ENCODE measurements at regions not wholly inside any gene's neighbourhood (a gene's known extent, or its start where the extent isn't known, plus 50 kb on each side); places are given as distances from the start of the nearest gene placed in this dataset.
"Not testable (repeated sequence)": the region's sequence is repeated elsewhere in the genome, so short reads cannot be mapped to it uniquely, and the experiment has no call there.

DNA sequence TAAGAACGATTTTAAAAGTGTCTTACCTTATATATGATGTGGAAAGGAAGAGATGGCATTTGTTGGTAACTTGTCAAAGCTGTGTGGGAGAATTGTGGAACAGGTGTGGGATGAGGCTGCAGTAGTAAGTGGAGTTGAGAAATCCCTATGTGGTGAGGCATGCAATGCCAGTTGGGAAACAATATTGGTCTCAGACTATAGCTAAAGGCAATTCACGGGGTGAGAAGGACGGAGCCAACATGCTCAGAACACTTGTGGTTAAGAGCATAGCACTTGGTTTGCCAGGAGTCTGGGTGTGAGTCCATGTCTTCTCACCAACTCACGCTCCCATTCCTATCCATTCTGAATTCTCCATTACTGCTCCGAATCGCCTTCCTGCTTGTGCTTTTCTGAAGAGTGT lies 615.6 kb upstream of the ADAMTS9 start:
- DNase-seq = no peak

DNA sequence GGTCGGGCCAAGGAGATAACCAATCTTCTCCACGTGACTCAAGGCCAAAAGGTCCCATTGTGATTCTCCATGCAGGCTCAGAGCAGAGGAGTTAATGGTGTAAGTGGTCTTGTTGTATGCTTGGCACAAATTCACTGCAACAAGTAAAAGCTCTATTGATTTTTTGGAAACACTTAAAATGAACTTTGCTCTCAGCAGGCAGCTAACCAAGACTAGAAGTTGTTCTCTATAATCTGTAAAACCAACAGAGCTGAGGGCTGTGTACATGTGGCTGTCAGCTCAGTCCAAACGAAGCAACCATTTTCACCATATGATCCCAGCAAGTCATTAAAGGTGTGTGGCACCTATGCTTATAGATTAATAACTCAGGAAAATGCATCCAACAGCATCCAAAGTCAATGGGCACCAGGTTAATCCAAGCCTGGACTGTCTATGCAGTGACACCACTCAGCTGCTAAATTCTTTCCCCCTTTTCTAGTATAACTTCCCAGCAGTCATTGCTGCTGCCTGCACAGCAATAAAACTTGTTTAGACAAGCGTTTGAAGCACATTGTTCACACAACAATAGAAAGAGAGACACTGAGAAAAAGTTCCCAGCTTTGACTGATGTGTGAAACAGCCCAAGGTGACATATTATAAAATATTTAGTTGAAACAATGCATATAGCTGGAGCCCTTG lies 603.8 kb upstream of the ADAMTS9 start:
- no peak for DNase-seq

DNA sequence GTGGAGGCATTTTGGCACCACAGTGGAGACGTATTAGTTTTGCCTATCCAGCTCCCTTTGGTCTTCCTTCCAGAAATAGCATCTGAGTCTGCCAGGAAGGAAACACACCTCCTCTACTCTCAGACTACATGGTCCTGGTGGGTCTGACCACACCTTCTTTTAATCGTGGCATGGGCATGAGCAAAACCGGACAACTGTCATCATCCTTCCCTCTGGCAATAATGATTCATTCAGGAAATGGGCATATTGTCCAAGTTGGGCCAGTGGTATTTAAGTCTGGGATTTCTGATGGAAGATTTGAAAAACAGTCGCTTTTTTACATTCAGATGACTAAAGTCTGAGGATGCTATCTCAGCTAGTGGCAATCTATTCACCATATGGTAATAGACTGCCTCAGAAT lies 601.0 kb upstream of the ADAMTS9 start:
- no peak for DNase-seq

DNA sequence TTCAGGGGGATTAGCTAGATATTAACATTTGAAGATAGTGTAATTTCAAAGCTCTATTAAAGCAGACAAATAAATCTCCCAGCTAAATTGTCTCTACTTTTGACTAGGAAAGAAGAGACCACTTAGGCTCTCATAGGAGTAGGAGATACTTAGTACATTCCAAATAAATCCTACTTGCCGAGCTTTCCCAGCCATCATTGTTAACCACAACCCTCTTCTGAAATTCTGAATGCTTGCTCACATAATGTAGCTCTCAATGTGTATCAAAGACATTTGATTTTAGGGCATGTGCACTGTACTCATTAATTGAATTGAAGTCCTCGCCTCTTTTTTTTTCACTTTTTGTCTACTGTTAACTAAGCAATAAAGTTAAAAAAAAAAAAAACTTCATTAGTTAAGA lies 598.2 kb upstream of the ADAMTS9 start:
- DNase-seq = no peak

DNA sequence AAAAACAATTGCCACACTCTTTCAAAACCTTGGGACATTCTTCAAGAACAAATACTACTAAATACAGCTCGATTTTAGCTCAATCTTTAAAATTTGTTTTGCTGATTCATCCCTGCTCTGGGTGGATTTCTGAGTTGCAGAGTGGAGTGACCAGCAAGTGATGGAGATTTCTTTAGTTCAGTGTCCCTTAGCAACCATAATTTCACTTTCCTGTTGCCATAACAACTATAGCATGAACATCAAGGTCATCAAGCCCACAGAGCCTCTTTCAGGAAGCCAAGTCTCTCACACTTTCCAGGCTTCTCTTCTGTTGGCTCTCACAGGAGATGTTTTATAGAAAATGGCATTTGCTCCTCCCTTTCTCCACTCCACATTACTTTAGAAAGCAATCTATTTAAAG lies 597.2 kb upstream of the ADAMTS9 start:
- no peak for DNase-seq

DNA sequence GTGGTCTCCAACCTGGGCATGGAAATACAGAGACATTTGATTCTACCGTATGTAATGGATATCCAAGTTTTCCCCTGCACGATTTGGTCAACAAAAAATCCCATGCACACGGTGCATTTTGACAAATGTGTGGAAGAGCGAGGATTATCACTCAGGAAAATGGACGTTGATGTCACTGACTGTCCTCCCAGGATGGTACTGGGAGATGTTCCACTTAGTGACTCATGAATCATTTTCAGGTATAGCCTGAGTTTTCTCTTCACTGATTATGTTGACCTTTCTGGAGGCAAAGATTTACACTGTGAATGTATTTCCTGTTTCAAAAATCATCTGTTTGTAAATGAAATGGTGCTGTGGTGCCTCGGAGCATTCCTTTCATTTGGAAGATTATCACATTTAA lies 596.7 kb upstream of the ADAMTS9 start:
- DNase-seq = no peak

DNA sequence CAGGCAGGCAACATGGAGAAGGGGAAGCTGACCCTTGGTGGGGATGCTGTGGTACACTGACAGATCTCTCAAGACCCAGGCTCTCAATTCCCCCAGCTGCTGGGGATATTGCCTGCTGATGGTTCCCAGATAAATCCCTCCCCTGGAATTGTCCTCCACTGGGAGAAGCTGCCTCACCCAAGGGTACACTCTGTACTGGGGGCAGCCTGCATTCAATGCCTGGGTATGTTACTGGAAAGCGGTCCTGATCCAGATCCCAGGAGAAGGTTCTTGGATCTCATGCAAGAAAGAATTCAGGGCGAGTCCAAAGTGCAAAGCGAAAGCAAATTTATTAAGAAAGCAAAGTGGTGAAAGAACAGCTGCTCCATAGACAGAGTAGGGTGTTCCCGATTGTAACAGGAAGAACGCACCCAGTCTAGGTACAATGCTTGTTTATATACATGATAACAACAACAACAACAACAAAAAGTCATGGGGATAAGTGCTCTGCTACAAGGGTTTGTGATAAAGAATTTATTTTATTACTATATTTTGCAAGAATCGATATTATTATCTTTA lies 591.5 kb upstream of the ADAMTS9 start:
- DNase-seq = no peak

DNA sequence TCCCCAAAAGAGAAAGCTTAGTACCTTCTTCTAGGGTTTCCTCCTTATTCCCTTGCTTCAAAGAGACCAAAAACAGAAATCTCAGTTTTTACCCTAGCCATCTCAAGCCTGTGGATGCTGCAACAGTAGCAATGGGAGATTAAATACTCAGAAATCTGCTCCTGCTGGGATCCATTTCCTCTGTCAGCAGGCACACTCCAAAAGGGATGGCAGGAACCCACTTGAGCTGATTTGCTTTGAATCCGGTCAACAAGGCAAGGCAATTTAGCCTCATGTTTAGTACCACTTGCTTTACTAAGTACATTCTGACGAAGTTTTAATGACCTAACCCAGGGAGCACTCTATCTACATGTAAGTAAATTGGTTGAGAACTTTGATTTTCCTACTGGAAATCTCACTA lies 590.0 kb upstream of the ADAMTS9 start:
- no peak for DNase-seq

DNA sequence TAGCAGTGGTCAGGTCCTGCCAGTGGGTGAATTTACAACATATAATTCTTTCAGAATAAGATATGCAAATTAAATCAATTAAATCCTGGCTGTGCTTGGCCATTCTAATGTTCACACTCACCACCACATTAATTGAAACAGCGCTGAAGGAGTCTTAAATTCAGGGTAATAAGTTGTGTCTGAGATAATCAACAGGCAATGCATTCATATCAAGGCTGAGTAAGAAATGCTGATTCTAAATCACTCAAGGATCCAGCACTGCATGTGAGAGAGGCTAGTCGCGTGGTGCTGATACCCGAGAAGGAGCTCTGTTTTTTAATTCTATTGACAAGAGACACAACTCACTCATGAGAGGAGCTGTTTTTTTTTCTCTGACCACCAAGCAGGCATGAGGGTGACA lies 588.8 kb upstream of the ADAMTS9 start:
- DNase-seq = no peak

DNA sequence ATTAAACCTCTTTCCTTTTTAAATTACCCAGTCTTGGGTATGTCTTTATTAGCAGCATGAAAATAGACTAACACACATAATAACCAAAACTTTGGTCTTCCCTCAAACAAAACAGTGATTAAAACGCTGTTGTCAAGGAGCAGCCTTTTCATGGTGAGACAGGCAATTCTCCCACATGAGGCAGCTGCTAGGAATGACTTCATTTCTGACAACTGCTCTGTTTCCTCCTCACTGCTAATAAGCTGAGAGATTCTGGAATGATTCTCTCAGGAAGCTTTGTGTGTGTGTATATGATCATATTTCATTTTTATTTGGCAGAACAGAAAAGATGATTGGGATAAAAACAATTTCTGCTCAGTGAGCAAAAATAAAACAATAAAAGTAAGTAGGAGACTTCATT lies 580.6 kb upstream of the ADAMTS9 start:
- DNase-seq = no peak

DNA sequence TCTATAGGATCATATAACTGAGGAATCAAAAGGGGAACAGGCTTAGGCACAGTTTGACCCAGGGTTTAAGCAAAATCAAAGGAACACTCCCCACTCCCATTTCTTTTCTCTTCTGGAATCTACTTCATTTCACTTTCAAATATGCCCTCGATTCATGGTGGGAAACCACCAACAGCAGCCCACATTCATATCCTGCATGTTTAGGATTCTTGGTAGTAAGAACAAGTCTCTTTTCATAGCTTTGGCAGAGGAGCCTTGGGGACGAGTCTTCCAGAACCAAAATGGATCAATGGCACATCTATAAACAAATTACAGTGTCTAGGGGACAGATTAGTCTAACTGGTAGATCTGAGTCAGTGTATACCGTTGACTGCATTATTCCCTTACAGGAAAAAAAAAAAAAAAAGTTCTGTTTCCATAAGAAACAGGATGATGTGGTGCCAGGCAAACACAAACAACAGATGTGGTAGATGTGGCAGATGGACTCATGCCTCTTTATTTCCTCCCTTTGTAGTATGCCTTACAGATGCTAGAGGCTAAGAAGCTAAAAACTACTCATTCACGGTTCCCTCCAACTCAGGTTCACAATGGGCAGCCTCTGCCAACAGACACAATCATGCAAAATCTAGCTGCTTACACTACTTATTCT lies 578.3 kb upstream of the ADAMTS9 start:
- no peak for DNase-seq

DNA sequence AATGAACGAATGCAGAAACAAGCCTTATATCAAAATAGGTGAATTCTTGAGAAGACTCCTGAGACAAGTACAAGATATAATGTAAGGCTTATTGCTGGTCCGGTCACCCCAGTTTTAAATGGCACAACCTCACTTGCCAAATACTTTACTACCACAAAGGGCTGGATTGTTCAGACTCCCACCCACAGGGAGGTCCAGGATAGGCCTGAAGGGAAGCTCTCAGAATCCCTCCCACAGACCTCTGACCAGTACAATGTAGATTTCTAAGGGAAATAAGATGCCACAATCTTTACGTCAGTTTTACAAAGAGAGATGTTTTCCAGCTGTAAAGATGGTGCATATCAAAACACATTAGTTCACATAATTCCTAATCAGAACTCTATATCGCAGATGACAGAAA lies 577.7 kb upstream of the ADAMTS9 start:
- DNase-seq = no peak

DNA sequence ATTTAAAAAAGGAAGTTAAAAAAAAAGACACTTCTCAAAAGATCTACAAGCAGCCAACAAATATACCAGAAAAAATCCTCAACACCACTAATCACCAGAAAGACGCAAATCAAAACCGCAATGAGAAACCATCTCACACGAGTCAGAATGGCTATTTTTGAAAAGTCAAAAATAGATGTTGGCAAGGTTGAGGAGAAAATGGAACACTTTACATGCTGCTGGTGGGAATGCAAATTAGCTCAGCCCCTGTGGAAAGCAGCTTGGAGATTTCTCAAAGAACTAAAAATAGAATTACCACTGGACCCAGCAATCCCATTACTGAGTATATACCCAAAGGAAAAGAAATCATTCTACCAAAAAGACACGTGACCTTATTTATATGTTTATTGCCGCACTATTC lies 574.7 kb upstream of the ADAMTS9 start:
- DNase-seq = no peak

DNA sequence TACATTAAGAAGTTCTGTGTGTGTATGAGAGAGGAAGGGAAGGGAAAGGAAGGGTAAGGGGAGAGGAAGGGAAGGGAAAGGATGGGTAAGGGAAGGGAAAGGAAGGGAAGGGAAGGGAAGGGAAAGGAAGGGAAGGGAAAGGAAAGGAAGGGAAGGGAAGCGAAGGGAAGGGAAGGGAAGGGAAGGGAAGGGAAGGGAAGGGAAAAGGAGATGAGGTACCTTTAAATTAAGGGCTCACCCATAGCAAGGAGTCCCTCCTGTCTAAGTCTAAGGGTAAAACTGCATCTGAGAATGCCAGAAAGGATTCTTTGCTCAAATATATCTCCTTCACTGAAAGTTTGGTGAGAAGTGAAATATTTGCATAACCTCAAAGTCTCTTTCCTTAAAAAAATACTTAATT lies 572.1 kb upstream of the ADAMTS9 start:
- no peak for DNase-seq

DNA sequence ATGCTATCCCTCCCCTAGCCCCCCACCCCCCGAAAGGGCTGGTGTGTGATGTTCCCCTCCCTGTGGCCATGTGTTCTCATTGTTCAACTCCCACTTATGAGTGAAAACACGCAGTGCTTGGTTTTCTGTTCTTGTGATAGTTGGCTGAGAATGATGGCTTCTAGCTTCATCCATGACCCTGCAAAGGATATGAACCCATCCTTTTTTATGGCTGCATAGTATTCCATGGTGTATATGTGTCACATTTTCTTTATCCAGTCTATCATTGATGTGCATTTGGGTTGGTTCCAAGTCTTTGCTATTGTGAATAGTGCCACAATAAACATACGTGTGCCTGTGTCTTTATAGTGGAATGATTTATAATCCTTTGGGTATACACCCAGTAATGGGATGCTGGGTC lies 565.1 kb upstream of the ADAMTS9 start:
- not testable (repeated sequence) for DNase-seq

DNA sequence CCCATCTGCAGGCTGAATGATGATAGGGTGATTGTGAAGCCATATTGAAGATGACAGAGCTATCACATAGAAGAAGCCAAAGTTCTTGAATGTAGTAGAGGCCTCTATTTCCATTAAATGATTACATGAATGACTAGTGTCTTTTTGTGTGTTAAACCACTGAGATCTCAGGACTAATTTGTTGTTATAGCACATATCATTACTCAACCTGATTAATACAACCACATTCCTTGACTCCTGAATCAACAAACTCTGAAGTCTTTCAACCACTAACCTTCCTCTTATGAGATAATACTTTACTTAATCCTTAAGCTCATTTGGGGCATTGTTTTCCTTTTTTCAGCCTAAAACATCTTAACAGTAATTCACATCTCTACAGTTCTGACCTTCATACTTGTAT lies 564.5 kb upstream of the ADAMTS9 start:
- DNase-seq = no peak

DNA sequence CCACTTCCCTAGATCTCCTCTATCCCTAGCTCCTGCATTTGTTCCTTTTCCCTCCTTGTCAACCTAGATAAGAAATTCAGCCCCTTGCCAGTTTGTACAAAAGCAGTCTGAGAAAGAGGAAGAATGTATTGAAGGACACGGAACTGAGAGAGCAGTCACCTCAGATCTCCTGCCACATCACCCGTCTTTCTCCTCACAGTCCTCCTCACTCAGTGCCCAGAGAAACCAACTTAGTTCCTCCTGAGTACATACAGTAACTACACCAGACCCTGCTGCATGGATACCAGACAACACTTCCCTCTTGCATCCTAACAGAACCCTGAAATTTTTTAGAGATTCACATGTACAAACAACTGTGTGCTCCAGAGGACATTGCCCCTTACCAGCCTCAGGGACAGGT lies 563.6 kb upstream of the ADAMTS9 start:
- no peak for DNase-seq

DNA sequence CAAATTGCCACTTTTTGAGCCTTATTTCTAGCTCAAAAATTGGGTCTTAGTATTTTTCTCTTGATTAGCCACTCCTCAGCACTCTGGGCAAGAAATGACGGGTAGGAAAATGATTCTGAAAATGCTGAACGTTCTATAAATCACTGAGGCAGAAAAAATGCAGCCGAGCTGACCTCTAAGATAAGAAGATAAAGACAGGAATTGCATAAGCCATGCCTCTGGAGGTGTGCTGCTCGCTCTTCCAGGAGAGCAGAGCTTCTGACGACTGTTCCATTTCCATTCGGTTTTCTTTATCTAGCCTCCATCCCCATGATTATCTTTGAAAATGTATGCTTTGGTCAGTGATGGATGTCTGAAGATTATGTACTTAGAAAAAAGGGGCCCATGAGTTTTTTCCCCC lies 558.8 kb upstream of the ADAMTS9 start:
- DNase-seq = no peak

DNA sequence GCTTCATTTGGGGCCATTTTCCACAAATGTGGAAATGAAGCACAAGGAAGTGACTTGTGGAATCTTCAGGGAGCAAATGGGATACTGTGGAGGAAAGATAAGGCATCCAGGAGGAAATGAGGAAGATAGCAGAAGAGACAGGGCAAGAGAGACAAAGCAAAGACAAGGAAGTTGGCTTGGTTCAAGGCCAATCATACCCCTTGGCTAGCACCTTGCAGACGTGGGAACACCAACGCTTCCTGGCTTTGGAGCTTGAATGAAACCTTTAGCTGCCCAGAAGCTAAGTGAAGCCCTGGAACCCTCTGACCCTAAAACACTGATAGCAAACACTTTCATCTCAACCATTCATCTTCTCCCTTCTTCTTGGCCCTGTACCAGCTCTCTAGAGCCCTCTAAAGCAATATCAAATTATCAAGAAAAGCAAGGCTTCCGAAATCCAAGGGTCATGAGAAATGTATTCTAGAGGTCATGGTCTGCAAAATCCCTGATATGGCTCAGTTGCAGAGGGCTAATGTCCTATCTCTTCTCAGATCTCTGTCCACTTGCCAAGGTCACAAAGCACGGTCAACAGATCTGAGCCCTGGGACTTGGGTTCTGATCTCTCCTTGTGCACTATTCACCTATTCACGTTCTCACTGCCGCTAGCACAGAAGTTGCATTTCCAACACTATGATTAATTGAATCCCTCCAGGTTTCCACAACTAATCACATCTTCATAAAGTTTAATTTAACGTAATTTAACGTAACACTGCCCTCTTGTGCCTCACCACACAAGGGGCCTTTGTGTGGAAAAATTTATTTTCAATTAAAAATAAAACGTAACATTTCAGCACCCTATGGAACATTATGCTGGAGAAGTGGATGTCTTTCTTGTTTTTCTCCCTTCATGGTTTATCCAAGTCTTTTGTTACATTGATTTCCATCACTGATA lies 557.6 kb upstream of the ADAMTS9 start:
- DNase-seq = no peak

DNA sequence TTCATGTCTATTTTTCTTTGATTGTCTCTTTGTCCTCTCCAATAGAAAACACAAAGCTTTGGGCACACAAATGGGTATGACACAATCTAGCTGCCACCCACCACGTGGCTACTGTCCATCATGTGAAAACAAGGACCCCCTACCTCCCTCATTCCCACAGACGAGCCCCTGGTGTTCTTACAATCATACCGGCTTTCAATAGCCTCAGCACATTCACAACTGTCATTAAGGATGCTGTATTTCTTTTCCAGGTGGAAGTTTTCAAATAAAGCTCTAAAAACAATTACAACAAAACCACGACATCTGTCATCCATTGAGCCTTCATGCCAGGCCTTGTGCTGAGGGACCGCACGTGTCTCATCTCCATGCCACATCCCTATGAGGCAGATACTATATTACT lies 552.6 kb upstream of the ADAMTS9 start:
- no peak for DNase-seq

DNA sequence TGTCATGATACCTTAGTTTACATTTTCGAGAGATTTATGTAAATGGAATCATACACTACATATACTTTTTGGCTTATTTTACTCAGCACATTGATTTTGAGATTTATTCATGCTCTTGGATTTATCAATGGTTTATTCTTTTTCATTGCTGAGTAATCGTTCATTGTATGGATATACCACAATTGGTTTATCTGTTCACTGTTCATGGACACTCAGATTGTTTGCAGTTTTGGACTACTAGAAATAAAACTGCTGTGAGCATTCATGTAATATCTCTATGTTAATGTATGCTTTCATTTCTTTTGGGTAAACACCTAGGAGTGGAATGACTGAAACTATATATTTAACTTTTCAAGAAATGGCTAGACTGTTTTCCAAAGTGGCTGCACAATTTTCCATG lies 550.9 kb upstream of the ADAMTS9 start:
- DNase-seq = no peak

DNA sequence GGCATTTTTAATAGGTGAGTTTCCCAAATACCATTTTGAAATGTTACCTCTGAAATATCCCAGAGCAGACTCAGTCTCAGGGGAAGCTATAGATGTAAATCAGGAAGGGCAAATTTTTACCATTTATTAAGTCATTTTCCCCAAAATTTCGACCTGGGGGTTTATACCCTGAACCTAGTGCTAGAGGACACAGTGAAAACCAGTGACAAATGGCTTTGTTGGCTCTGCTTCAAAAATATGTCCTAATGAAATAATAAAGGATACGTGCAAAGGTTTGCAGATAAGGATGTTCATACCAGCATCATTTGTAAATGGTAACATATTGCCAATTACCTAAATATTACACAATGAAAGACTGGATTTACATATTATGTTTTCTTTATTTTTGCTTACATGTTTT lies 546.7 kb upstream of the ADAMTS9 start:
- no peak for DNase-seq

DNA sequence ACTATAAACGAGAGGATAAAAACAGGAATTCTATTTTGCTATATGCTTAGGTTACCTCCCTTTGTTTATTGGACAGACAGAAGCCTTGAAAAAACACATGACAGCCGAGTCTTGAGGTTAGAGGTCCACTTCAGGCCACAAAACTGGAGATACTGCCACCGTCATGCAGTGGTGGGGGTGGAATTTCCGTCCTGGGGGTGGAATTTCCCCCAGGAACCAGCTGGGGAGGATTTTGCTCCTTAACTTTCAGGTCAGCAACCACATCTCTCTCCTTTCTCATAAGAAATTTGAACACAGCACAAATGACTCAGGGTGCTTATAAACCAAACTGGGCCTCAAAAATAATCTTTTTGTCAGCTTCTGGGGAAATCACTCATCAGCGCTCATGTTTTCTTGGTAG lies 545.8 kb upstream of the ADAMTS9 start:
- no peak for DNase-seq

DNA sequence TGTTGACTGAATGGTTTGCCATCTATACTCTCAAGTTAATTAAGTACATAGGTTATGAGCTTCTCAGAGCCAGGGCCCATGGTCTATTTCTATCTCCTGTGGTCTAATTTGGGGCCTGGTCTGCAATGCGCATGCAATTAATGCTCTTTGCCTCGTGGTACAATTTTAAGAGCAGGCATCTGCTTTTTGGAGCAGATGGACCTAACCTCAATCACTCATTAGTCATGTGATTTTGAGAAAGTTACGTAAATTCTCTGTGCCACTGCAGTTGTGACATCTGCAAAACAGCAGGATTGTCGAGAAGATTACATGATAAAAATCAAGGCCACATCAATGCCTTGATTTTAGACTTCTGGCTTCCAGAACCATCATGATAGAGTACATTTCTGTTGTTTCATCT lies 543.7 kb upstream of the ADAMTS9 start:
- no peak for DNase-seq

Measured in OCI-M1 (cell line).